Limb (tissue), 2 donors: ENCODE measurements at regions not wholly inside any gene's neighbourhood (a gene's known extent, or its start where the extent isn't known, plus 50 kb on each side); places are given as distances from the start of the nearest gene placed in this dataset.

ENCODE experiments used
- DNase-seq, 2 donors: peaks; one replicate each; pipeline ENCODE4 v3.0.0-alpha.2; 2016; ENCODE audit errors: extremely low spot score in 2 of 2

DNA sequence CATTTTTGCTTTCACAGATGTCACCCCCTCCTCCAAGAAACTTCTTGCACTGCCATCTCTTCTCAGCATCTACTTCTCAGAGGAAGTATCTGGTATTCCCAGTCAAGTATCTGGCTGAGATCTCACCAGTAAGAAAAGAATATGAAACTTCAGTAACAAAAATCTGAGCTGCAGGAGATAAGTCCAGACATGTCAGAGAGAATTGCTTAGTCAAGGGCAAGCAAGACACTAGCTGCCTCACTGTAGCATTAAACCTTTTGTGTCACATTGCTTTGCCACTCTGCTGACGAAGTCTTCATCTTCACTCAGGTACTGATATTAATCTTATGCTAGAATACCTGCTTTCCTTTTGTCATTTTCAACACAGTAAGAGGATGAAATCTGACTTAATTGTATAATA lies 70.6 kb upstream of the ZC3H12C start:
- no peak for DNase-seq

- no peak for DNase-seq
Measured at GRCh38 chr11:110023711-110024110, 69.5 kb upstream of the ZC3H12C start.

GRCh38 chr11:110026858-110027626 lies 66.2 kb upstream of the ZC3H12C start:
- DNase-seq, result no peak

- no peak for DNase-seq
Measured at GRCh38 chr11:110027627-110028371, 65.4 kb upstream of the ZC3H12C start.

DNA sequence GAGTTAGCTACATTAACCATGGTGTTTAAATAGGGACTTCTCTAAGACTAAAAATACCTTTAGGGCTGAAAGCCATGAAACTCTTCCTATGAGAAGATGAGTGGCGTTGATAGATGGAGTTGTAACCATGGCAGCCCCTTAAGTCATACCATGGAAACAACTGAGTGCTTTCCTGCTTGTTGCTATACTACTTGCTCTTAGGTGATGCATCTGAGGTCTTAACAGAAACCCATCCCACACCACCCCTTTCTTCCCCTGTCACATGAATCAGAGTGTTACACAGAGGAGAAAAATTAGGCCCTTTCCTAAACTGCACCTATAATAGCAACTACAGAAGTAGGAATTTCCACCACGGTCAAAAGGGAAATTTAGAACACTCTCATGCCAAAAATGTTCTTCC lies 64.3 kb upstream of the ZC3H12C start:
- DNase-seq, result no peak

- no peak for DNase-seq
Measured at GRCh38 chr11:110029714-110030113, 63.5 kb upstream of the ZC3H12C start.

DNA sequence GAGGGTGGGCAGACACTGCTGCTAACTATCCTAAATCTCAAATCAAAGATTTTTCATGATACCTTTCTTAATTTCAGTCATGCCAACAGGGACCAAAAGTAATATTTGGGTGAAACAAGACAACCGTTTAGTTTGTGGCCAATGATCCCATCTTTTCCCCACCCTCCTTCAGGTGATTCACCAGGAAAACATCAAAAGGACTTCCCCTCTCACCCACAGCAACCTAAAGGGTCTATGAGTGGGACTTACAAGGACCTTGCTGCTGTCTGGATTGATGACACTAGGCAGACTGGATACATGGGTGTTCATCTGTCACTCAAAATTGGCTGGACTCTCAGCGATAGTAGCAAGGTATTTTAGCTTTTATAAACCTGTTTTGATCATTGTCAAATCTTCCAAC lies 62.0 kb upstream of the ZC3H12C start:
- no peak for DNase-seq

GRCh38 chr11:110032259-110032658 lies 60.9 kb upstream of the ZC3H12C start:
- DNase-seq, result no peak

GRCh38 chr11:110032957-110033570 lies 60.1 kb upstream of the ZC3H12C start:
- DNase-seq, result no peak

DNA sequence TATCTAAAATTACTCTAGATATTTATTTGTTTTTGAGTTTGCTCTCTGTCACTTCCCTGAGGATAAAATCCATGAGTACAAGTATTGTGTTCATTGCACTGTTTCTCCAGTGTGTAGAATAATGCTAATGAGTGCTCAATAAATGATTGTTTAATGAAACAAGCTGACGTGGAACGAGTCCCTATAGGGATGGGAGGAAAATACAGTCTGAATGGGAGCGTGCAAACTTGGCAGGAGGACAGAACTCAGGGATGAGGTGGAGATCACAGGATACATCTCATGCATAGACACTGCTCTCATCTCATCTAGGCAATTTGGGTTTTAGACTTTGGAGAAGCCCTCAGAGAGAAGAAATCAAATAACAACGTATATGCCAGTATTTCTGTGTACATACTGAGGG lies 58.4 kb upstream of the ZC3H12C start:
- DNase-seq, result no peak

DNA sequence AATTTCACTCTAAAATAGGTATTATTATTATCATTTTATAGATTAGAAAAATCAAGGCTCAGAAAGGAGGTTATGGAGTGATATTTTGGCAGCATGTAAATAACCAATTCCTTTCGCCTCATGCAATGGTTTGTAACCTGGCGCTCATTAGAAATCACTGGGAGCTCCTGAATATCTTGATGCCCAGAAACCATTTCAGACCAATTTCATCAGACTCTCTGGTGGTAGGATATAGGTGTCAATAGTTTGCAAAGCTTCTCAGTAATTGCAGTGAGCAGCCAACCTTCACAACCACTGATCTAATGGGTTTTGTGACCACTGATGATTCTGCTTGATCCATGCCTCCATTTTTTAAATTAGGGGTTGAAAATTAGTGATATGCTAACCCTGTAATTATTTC lies 57.8 kb upstream of the ZC3H12C start:
- no peak for DNase-seq

GRCh38 chr11:110038201-110038600 lies 55.0 kb upstream of the ZC3H12C start:
- no peak for DNase-seq
